SK-N-MC (cell line): ENCODE measurements at regions not wholly inside any gene's neighbourhood (a gene's known extent, or its start where the extent isn't known, plus 50 kb on each side); places are given as distances from the start of the nearest gene placed in this dataset.

Experiments used
- DNase-seq: peaks from one replicate; pipeline ENCODE4 v3.0.0-alpha.2; 2011; ENCODE audit warnings: low read depth, low spot score
- H3K27ac ChIP-seq: fragments of 200-600 bp; sonication (generic); 2 replicates; pipeline ENCODE4 v1.5.1; 2016; ENCODE audit warnings: mixed run types
- H3K36me3 ChIP-seq: fragments of 200-600 bp; sonication (generic); 2 replicates; pipeline ENCODE4 v1.6.1; 2017; ENCODE audit warnings: antibody characterized with exemption, low read length, mixed read lengths; ENCODE audit not compliant: insufficient read depth
- H3K4me3 ChIP-seq: fragments of 200-600 bp; sonication (generic); 2 replicates; pipeline ENCODE4 v1.5.1; 2016
- H3K9ac ChIP-seq: fragments of 200-600 bp; sonication (generic); 2 replicates; pipeline ENCODE4 v1.8.0; 2017; ENCODE audit warnings: mixed run types, mixed read lengths; ENCODE audit not compliant: insufficient read length
- H3K9me3 ChIP-seq: fragments of 200-600 bp; sonication (generic); 2 replicates; pipeline ENCODE4 v1.6.1; 2017; ENCODE audit warnings: low read depth, mild to moderate bottlenecking, antibody characterized with exemption, low read length, moderate library complexity, mixed read lengths
- EZH2 ChIP-seq: fragments of 200-600 bp; sonication (generic); IDR thresholded peaks from one replicate; pipeline ENCODE4 v1.6.1; 2017; ENCODE audit warnings: antibody characterized with exemption
- FOXP2 ChIP-seq: optimal IDR thresholded peaks from 2 replicates; pipeline ENCODE3; 2011; ENCODE audit warnings: mild to moderate bottlenecking, moderate library complexity; ENCODE audit not compliant: insufficient read depth; ENCODE audit errors: extremely low read length, control extremely low read depth
- POLR2AphosphoS5 ChIP-seq: IDR thresholded peaks from 2 replicates; pipeline ENCODE4 v1.6.1; 2012; ENCODE audit warnings: mild to moderate bottlenecking, low read depth, low read length, borderline replicate concordance

GRCh38 chr10:129331207-129331838 is 135.7 kb upstream of the MGMT start:
- TF ChIP-seq POLR2AphosphoS5: no peak
- TF ChIP-seq EZH2: no peak
- TF ChIP-seq FOXP2: no peak
- H3K9me3 ChIP-seq: no peaks in the 10 kb centered on the region
- no peak overlapping the region for H3K4me3 ChIP-seq
- no peak for DNase-seq
- H3K27ac ChIP-seq: no peak overlapping the region
- no peak overlapping the region for H3K9ac ChIP-seq
- H3K36me3 ChIP-seq: no peaks in the 10 kb centered on the region

- TF ChIP-seq FOXP2 (no peak), EZH2 (no peak), POLR2AphosphoS5 (no peak)
- H3K4me3 ChIP-seq: no peak overlapping the region
- H3K9me3 ChIP-seq: no peaks in the 10 kb centered on the region
- no peak for DNase-seq
- no peak overlapping the region for H3K27ac ChIP-seq
- H3K36me3 ChIP-seq: no peaks in the 10 kb centered on the region
- no peak overlapping the region for H3K9ac ChIP-seq
Measured at GRCh38 chr10:129331839-129332220, 135.2 kb upstream of the MGMT start.

- no peaks in the 10 kb centered on the region for H3K36me3 ChIP-seq
Measured at GRCh38 chr10:129332476-129332875, 134.6 kb upstream of the MGMT start.

GRCh38 chr10:129333706-129334105 is 133.3 kb upstream of the MGMT start:
- DNase-seq: no peak
- H3K9me3 ChIP-seq: no peaks in the 10 kb centered on the region
- no peak overlapping the region for H3K4me3 ChIP-seq
- TF ChIP-seq POLR2AphosphoS5 (no peak), FOXP2 (no peak), EZH2 (no peak)
- H3K9ac ChIP-seq: no peak overlapping the region
- H3K27ac ChIP-seq: no peak overlapping the region
- no peaks in the 10 kb centered on the region for H3K36me3 ChIP-seq

More at GRCh38 chr10:129332476-129332875, 134.6 kb upstream of the MGMT start:
- Histone ChIP-seq H3K4me3 (no peak overlapping the region), H3K9ac (no peak overlapping the region), H3K9me3 (no peaks in the 10 kb centered on the region), H3K27ac (no peak overlapping the region)
- no peak for DNase-seq
- TF ChIP-seq POLR2AphosphoS5: no peak
- TF ChIP-seq FOXP2: no peak
- no peak for TF ChIP-seq EZH2

GRCh38 chr10:129334266-129334665 is 132.8 kb upstream of the MGMT start:
- no peak for DNase-seq
- Histone ChIP-seq H3K36me3 (no peaks in the 10 kb centered on the region), H3K9ac (no peak overlapping the region), H3K27ac (no peak overlapping the region), H3K4me3 (no peak overlapping the region), H3K9me3 (no peaks in the 10 kb centered on the region)
- no peak for TF ChIP-seq EZH2
- TF ChIP-seq FOXP2: no peak
- TF ChIP-seq POLR2AphosphoS5: no peak

- TF ChIP-seq POLR2AphosphoS5: no peak
- TF ChIP-seq EZH2: no peak
- no peak for TF ChIP-seq FOXP2
- DNase-seq: no peak
- H3K27ac ChIP-seq: no peak overlapping the region
Measured at GRCh38 chr10:129335396-129335795, 131.6 kb upstream of the MGMT start.

GRCh38 chr10:129335942-129336341 is 131.1 kb upstream of the MGMT start:
- no peak for TF ChIP-seq FOXP2
- TF ChIP-seq POLR2AphosphoS5: no peak
- no peak for TF ChIP-seq EZH2
- Histone ChIP-seq H3K9ac (no peak overlapping the region), H3K36me3 (no peaks in the 10 kb centered on the region), H3K27ac (no peak overlapping the region), H3K9me3 (no peaks in the 10 kb centered on the region), H3K4me3 (no peak overlapping the region)
- DNase-seq: no peak

More at GRCh38 chr10:129335396-129335795, 131.6 kb upstream of the MGMT start:
- Histone ChIP-seq H3K4me3 (no peak overlapping the region), H3K9ac (no peak overlapping the region), H3K9me3 (no peaks in the 10 kb centered on the region), H3K36me3 (no peaks in the 10 kb centered on the region)

GRCh38 chr10:129339191-129339590 is 127.8 kb upstream of the MGMT start:
- no peak for DNase-seq
- Histone ChIP-seq H3K9ac (no peak overlapping the region), H3K27ac (no peak overlapping the region), H3K36me3 (no peaks in the 10 kb centered on the region), H3K4me3 (no peak overlapping the region), H3K9me3 (no peaks in the 10 kb centered on the region)
- TF ChIP-seq EZH2 (no peak), POLR2AphosphoS5 (no peak), FOXP2 (no peak)

- no peak overlapping the region for H3K4me3 ChIP-seq
- H3K27ac ChIP-seq: no peak overlapping the region
- H3K9ac ChIP-seq: no peak overlapping the region
- DNase-seq: no peak
- H3K36me3 ChIP-seq: no peaks in the 10 kb centered on the region
- no peaks in the 10 kb centered on the region for H3K9me3 ChIP-seq
- TF ChIP-seq FOXP2 (no peak), EZH2 (no peak), POLR2AphosphoS5 (no peak)
Measured at GRCh38 chr10:129339841-129340240, 127.2 kb upstream of the MGMT start.
